ENCODE measurements at regions not wholly inside any gene's neighbourhood (a gene's known extent, or its start where the extent isn't known, plus 50 kb on each side); places are given as distances from the start of the nearest gene placed in this dataset.
A peak's percentile ranks its signal among the peaks of the same experiment; 100 is the strongest.
"Not testable (repeated sequence)": the region's sequence is repeated elsewhere in the genome, so short reads cannot be mapped to it uniquely, and the experiment has no call there.

- no peak for DNase-seq
Measured at GRCh38 chr11:60592601-60593000, 77.4 kb downstream of the MS4A13 start.

GRCh38 chr11:60594998-60595642 lies 79.9 kb downstream of the MS4A13 start:
- DNase-seq: peak in 1 of 2 experiments; percentile 2

- DNase-seq: no peak
Measured at GRCh38 chr11:60607483-60607882, 91.9 kb upstream of the MS4A8 start.

GRCh38 chr11:60609632-60610031 lies 89.8 kb upstream of the MS4A8 start:
- no peak for DNase-seq

GRCh38 chr11:60610702-60611101 lies 88.7 kb upstream of the MS4A8 start:
- DNase-seq: no peak

- no peak for DNase-seq
Measured at GRCh38 chr11:60615497-60615896, 83.9 kb upstream of the MS4A8 start.

- DNase-seq: not testable (repeated sequence)
Measured at GRCh38 chr11:60621940-60622339, 77.5 kb upstream of the MS4A8 start.

- not testable (repeated sequence) for DNase-seq
Measured at GRCh38 chr11:60622776-60623175, 76.6 kb upstream of the MS4A8 start.

- DNase-seq: peak in 1 of 2 experiments; percentile 22
Measured at GRCh38 chr11:60625262-60625661, 74.2 kb upstream of the MS4A8 start.

GRCh38 chr11:60629399-60629798 lies 70.0 kb upstream of the MS4A8 start:
- DNase-seq: no peak

GRCh38 chr11:60631944-60632343 lies 67.5 kb upstream of the MS4A8 start:
- DNase-seq: no peak

GRCh38 chr11:60633645-60634044 lies 65.8 kb upstream of the MS4A8 start:
- DNase-seq: no peak

GRCh38 chr11:60634126-60634525 lies 65.3 kb upstream of the MS4A8 start:
- DNase-seq: peak in 1 of 2 experiments; percentile 25

GRCh38 chr11:60641940-60642339 lies 57.5 kb upstream of the MS4A8 start:
- no peak for DNase-seq

- no peak for DNase-seq
Measured at GRCh38 chr11:60647087-60647486, 52.3 kb upstream of the MS4A8 start.

Data from NCI-H524 (cell line).